HepG2 (cell line): ENCODE measurements at regions not wholly inside any gene's neighbourhood (a gene's known extent, or its start where the extent isn't known, plus 50 kb on each side); places are given as distances from the start of the nearest gene placed in this dataset.

Experiments
- ATAC-seq: fragments of 200-7000 bp; cut with Tn5 transposase; 3 replicates; pipeline ENCODE4 v1.9.1; 2020; ENCODE audit warnings: mild to moderate bottlenecking, moderate library complexity
- BruUV-seq: library from RNA; stranded (reverse); fragments of 400-500 nt; replicated peaks from 2 replicates; lab custom pipeline; 2021; lab: Mats Ljungman, UMichigan
- CTCF ChIA-PET: fragments of 300-600 bp; formaldehyde crosslinking; extraction: SDS; loops from one replicate; lab custom pipeline; 2021; ENCODE audit warnings: low total read pairs, inconsistent platforms, low intra/inter-chr PET ratio; lab: Yijun Ruan, JAX
- POLR2A ChIA-PET: fragments of 350-600 bp; sonication (Branson Sonifier 250); formaldehyde crosslinking; loops from one replicate; lab custom pipeline; 2020; ENCODE audit warnings: antibody characterized with exemption, inconsistent platforms; lab: Yijun Ruan, JAX
- DNase-seq: peaks from one replicate; pipeline ENCODE4 v3.0.0-alpha.2; 2015; ENCODE audit warnings: low spot score
- FAIRE-seq: peaks from 3 replicates; lab custom pipeline; 2011; peaks lifted over from hg19 to GRCh38; lab: Jason Lieb, UNC
- H2AFZ ChIP-seq: one replicate; pipeline ENCODE4 v1.6.1; 2011; ENCODE audit warnings: low read length, inconsistent platforms
- H3K27ac ChIP-seq: fragments of 300-600 bp; 3 replicates; pipeline ENCODE4 v1.8.0; 2011; ENCODE audit warnings: mixed run types, mild to moderate bottlenecking, mixed read lengths, low read length, inconsistent platforms; ENCODE audit not compliant: insufficient read depth; ENCODE audit errors: extremely low read length
- H3K27me3 ChIP-seq, 2 experiments: fragments of 200-600 bp in 1 of 2; 2 replicates in 1 of 2; 3 replicates in 1 of 2; pipeline versions ENCODE4 v1.6.0 to v1.8.0; 2011; ENCODE audit warnings: low read length in 2 of 2, mild to moderate bottlenecking in 2 of 2, moderate library complexity in 2 of 2, inconsistent platforms in 1 of 2; ENCODE audit not compliant: insufficient read depth in 2 of 2, control insufficient read depth in 1 of 2
- H3K36me3 ChIP-seq, 2 experiments: fragments of 200-600 bp in 1 of 2; replicated peaks in 1 of 2; 2 replicates in 1 of 2; 3 replicates in 1 of 2; pipeline versions ENCODE4 v1.5.1 to v1.8.0; 2011; ENCODE audit warnings: low read length in 2 of 2, inconsistent platforms in 1 of 2; ENCODE audit not compliant: insufficient read depth in 2 of 2, control insufficient read depth in 1 of 2
- H3K4me1 ChIP-seq: 2 replicates; pipeline ENCODE4 v1.5.1; 2012; ENCODE audit warnings: low read length, inconsistent platforms; ENCODE audit not compliant: insufficient read depth
- H3K4me2 ChIP-seq: 2 replicates; pipeline ENCODE4 v1.6.0; 2011; ENCODE audit warnings: low read depth, low read length, inconsistent platforms
- H3K4me3 ChIP-seq, 3 experiments: fragments of 200-600 bp in 1 of 3; sonication (generic), shearing (Covaris generic) in 1 of 3; replicated peaks in 1 of 3; 2 replicates each; pipeline ENCODE4 v1.5.1; 2011 to 2016; ENCODE audit warnings: low read length in 3 of 3, inconsistent platforms in 2 of 3, low read depth in 2 of 3, mild to moderate bottlenecking in 2 of 3, control low read depth in 1 of 3, mixed read lengths in 1 of 3; ENCODE audit not compliant: insufficient read depth in 1 of 3
- H3K79me2 ChIP-seq: one replicate; pipeline ENCODE4 v1.6.1; 2011; ENCODE audit warnings: low read length, inconsistent platforms; ENCODE audit not compliant: insufficient read depth
- H3K9ac ChIP-seq: 2 replicates; pipeline ENCODE4 v1.6.0; 2011; ENCODE audit warnings: mild to moderate bottlenecking, low read depth, low read length, inconsistent platforms; ENCODE audit not compliant: insufficient read depth
- H3K9me3 ChIP-seq: 2 replicates; pipeline ENCODE4 v1.5.1; 2012; ENCODE audit warnings: mild to moderate bottlenecking, low read length
- H4K20me1 ChIP-seq: 2 replicates; pipeline ENCODE4 v1.6.0; 2011; ENCODE audit warnings: inconsistent platforms, mild to moderate bottlenecking, low read length, moderate library complexity; ENCODE audit not compliant: insufficient read depth
- ELF3 ChIP-seq: IDR thresholded peaks from 2 replicates; pipeline ENCODE4 v1.6.1; 2016; ENCODE audit warnings: missing genetic modification reagents, missing compliant biosample characterization
- ETV6 ChIP-seq: sonication (generic); formaldehyde crosslinking; conservative IDR thresholded peaks from 2 replicates; pipeline ENCODE4 v1.4.0; 2020; ENCODE audit warnings: missing genetic modification reagents
- TMF1 ChIP-seq: sonication (generic); formaldehyde crosslinking; IDR thresholded peaks from 2 replicates; pipeline ENCODE4 v1.8.1; 2022; ENCODE audit warnings: low read depth, missing genetic modification reagents
- ZFP36 ChIP-seq: fragments of 150-350 bp; IDR thresholded peaks from 2 replicates; pipeline ENCODE4 v1.6.1; 2018; ENCODE audit warnings: borderline replicate concordance, low read length, low read depth; ENCODE audit not compliant: partially characterized antibody
- ZNF644 ChIP-seq: IDR thresholded peaks from 2 replicates; pipeline ENCODE4 v1.6.1; 2016; ENCODE audit warnings: low read depth
- ZNF724P ChIP-seq: sonication (generic); formaldehyde crosslinking; IDR thresholded peaks from 2 replicates; pipeline ENCODE4 v1.8.0; 2022; ENCODE audit warnings: missing genetic modification reagents, borderline replicate concordance
- WGBS: methylation state at CpG from one replicate; pipeline ENCODE4 v1.1.6; 2017; ENCODE audit warnings: low lambda C conversion rate; 5-methylcytosine and 5-hydroxymethylcytosine counted together
- in situ Hi-C: cut with HindIII; loops from 2 replicates; pipeline ENCODE4 v1.10.0; 2017; ENCODE audit warnings: low pct_unique_long_range_greater_than_20kb; ENCODE audit not compliant: extremely low pct_ligation_motif_present
- intact Hi-C: fragments of 100-400 bp; cut with micrococcal nuclease; formaldehyde crosslinking; loops from one replicate; pipeline ENCODE4 v1.10.0; 2022; ENCODE audit not compliant: unreplicated experiment
- TF ChIP-seq, protein P1 (sequence below), 2 experiments: fragments of 450-650 bp in 1 of 2; sonication (generic) in 1 of 2; formaldehyde crosslinking; IDR thresholded peaks; 2 replicates each; pipeline versions ENCODE4 v1.5.0 to v1.8.0; 2020 to 2022; ENCODE audit warnings: mild to moderate bottlenecking in 1 of 2, missing genetic modification reagents in 1 of 2
- TF ChIP-seq, protein P2 (sequence below): sonication (generic); formaldehyde crosslinking; IDR thresholded peaks from 2 replicates; pipeline ENCODE4 v1.5.0; 2020; ENCODE audit warnings: missing genetic modification reagents

DNA sequence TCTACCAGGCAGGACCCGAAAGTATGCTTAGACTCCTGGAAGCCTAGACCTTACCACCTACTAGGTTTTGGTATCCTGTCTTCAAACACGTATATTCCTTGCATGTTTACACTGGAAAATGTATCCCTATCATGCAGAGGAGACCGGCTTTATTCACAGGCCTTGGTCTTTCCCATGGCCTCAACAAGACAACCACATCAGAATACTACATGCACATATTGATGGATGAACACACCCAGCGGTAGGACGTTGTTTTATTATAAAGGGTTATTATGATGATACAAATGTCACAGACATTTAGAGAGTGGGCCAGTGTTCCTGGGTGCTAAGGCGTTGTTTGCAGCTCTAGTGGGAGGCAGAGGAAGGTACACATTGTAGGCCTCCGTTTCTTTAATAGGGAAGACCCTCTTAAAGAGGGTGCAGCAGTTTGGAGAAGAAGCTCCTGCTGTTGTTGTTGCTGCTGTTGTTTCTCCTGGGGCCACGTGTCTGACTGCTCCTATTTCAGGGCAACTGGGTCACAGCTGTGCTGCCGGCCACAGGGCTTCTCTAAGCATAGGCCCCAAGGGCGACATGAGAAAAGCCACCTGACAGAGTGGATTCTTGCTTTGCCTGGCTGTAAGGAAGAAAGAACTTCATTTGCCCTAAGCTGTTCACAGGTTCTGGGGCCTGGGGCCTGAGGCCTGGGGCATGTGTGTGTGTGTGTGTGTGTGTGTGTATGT is 98.3 kb upstream of the SASH1 start:
- POLR2A ChIA-PET = no interaction called here

More for the DNA sequence above, 98.3 kb upstream of the SASH1 start:
- intact Hi-C loops (no loop called here), in situ Hi-C loops (no loop called here)
- ATAC-seq (no peak), FAIRE-seq (no peak), DNase-seq (no peak)
- H3K4me3 ChIP-seq = no peak overlapping the region
- CTCF ChIA-PET = no interaction called here
- H3K79me2 ChIP-seq = no peaks in the 10 kb centered on the region
- no peaks in the 10 kb centered on the region for H3K9me3 ChIP-seq
- H3K4me1 ChIP-seq = no peaks in the 10 kb centered on the region
- no peaks in the 10 kb centered on the region for H3K27me3 ChIP-seq
- H4K20me1 ChIP-seq = no peaks in the 10 kb centered on the region
- H3K4me2 ChIP-seq = no peak overlapping the region
- H3K9ac ChIP-seq = no peak overlapping the region
- no peak overlapping the region for H2AFZ ChIP-seq
- no peak for TF ChIP-seq ETV6
- no peak for TF ChIP-seq ELF3 (CRISPR knock-in tag)
- TF ChIP-seq ZNF644 (CRISPR knock-in tag) = no peak
- no peak for TF ChIP-seq ZFP36
- TF ChIP-seq, protein P1, sequence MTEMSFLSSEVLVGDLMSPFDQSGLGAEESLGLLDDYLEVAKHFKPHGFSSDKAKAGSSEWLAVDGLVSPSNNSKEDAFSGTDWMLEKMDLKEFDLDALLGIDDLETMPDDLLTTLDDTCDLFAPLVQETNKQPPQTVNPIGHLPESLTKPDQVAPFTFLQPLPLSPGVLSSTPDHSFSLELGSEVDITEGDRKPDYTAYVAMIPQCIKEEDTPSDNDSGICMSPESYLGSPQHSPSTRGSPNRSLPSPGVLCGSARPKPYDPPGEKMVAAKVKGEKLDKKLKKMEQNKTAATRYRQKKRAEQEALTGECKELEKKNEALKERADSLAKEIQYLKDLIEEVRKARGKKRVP (CRISPR knock-in tag; IDR thresholded peaks at IDR 0.05) = no peak
- no peak for TF ChIP-seq ZNF724P (CRISPR knock-in tag)
- TF ChIP-seq TMF1 (CRISPR knock-in tag) = no peak
- TF ChIP-seq, protein P2, sequence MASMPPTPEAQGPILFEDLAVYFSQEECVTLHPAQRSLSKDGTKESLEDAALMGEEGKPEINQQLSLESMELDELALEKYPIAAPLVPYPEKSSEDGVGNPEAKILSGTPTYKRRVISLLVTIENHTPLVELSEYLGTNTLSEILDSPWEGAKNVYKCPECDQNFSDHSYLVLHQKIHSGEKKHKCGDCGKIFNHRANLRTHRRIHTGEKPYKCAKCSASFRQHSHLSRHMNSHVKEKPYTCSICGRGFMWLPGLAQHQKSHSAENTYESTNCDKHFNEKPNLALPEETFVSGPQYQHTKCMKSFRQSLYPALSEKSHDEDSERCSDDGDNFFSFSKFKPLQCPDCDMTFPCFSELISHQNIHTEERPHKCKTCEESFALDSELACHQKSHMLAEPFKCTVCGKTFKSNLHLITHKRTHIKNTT = no peak
- no TSS peak for BruUV-seq
- no peaks in the 10 kb centered on the region for H3K36me3 ChIP-seq
- no peak overlapping the region for H3K27ac ChIP-seq
- 46% methylated on average over 10 of the region's 10 CpGs for WGBS
